ENCODE measurements at regions not wholly inside any gene's neighbourhood (a gene's known extent, or its start where the extent isn't known, plus 50 kb on each side); places are given as distances from the start of the nearest gene placed in this dataset.

GRCh38 chr5:66339896-66340295, 195.8 kb downstream of the SREK1 start:
- TF ChIP-seq, protein P1, sequence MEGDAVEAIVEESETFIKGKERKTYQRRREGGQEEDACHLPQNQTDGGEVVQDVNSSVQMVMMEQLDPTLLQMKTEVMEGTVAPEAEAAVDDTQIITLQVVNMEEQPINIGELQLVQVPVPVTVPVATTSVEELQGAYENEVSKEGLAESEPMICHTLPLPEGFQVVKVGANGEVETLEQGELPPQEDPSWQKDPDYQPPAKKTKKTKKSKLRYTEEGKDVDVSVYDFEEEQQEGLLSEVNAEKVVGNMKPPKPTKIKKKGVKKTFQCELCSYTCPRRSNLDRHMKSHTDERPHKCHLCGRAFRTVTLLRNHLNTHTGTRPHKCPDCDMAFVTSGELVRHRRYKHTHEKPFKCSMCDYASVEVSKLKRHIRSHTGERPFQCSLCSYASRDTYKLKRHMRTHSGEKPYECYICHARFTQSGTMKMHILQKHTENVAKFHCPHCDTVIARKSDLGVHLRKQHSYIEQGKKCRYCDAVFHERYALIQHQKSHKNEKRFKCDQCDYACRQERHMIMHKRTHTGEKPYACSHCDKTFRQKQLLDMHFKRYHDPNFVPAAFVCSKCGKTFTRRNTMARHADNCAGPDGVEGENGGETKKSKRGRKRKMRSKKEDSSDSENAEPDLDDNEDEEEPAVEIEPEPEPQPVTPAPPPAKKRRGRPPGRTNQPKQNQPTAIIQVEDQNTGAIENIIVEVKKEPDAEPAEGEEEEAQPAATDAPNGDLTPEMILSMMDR (IDR thresholded peaks at IDR 0.05) = no peak
- no peak for TF ChIP-seq POLR2A (IDR thresholded peaks at IDR 0.05)
